Thyroid gland (tissue), 4 donors: ENCODE measurements at regions not wholly inside any gene's neighbourhood (a gene's known extent, or its start where the extent isn't known, plus 50 kb on each side); places are given as distances from the start of the nearest gene placed in this dataset.

Experiments
- DNase-seq, 2 donors: peaks; one replicate each; pipeline ENCODE4 v3.0.0-alpha.2; 2019
- H3K27ac ChIP-seq, 3 donors: fragments of 200-600 bp; sonication (generic); 1 replicate in 2 of 3; 2 replicates in 1 of 3; pipeline ENCODE4 v1.5.1; 2016 to 2019; ENCODE audit warnings: mild to moderate bottlenecking in 1 of 3, moderate library complexity in 1 of 3
- H3K27me3 ChIP-seq: fragments of 200-600 bp; sonication (generic); one replicate; pipeline ENCODE4 v1.5.1; 2019
- H3K36me3 ChIP-seq, 2 donors: fragments of 200-600 bp; sonication (generic); one replicate each; pipeline ENCODE4 v1.5.1; 2016 to 2019
- H3K4me1 ChIP-seq, 2 donors: fragments of 200-600 bp; sonication (generic); one replicate each; pipeline ENCODE4 v1.5.1; 2017 to 2019
- H3K4me3 ChIP-seq, 3 donors: fragments of 200-600 bp; sonication (generic); replicated peaks in 1 of 3; 1 replicate in 2 of 3; 2 replicates in 1 of 3; pipeline ENCODE4 v1.5.1; 2016; ENCODE audit warnings: mild to moderate bottlenecking in 1 of 3
- H3K9me3 ChIP-seq: fragments of 200-600 bp; sonication (generic); one replicate; pipeline ENCODE4 v1.5.1; 2017
- CTCF ChIP-seq, 6 experiments: fragments of 200-600 bp in 3 of 6; fragments of 450-650 bp in 3 of 6; sonication (generic) in 3 of 6; IDR thresholded peaks; one replicate each; pipeline ENCODE4 v1.5.1; 2016 to 2019; ENCODE audit warnings: antibody characterized with exemption in 6 of 6, mild to moderate bottlenecking in 2 of 6, inconsistent platforms in 1 of 6, moderate library complexity in 1 of 6
- POLR2A ChIP-seq, 2 donors: fragments of 450-650 bp; IDR thresholded peaks; one replicate each; pipeline ENCODE4 v1.6.1; 2017; ENCODE audit warnings: antibody characterized with exemption in 2 of 2, mild to moderate bottlenecking in 2 of 2, moderate library complexity in 1 of 2
- WGBS, 2 donors: methylation state at CpG; one replicate each; pipeline ENCODE4 v1.1.5; 2017; 5-methylcytosine and 5-hydroxymethylcytosine counted together
- intact Hi-C: fragments of 100-400 bp; cut with DNase I; formaldehyde crosslinking; loops from one replicate; pipeline ENCODE4 v1.15.1; 2023

- 60 to 67% methylated on average over 2 of the region's 2 CpGs for WGBS, 2 donors
- no peak for TF ChIP-seq CTCF (IDR thresholded peaks at IDR 0.05)
- TF ChIP-seq POLR2A (IDR thresholded peaks at IDR 0.05), result no peak
- intact Hi-C loops, result no loop called here
These were observed 1519.7 kb upstream of the TENM4 start for GRCh38 chr11:80960381-80961029.

GRCh38 chr11:80959751-80960150 is 1518.9 kb upstream of the TENM4 start:
- Histone ChIP-seq H3K27ac (no peak overlapping the region), H3K36me3 (no peaks in the 10 kb centered on the region), H3K4me3 (no peak overlapping the region), H3K9me3 (no peaks in the 10 kb centered on the region), H3K4me1 (no peaks in the 10 kb centered on the region), H3K27me3 (no peaks in the 10 kb centered on the region)
- no peak for TF ChIP-seq CTCF (IDR thresholded peaks at IDR 0.05)
- no peak for TF ChIP-seq POLR2A (IDR thresholded peaks at IDR 0.05)
- intact Hi-C loops, result no loop called here
- no peak for DNase-seq
- 88 to 98% methylated on average over 2 of the region's 2 CpGs for WGBS, 2 donors

More at GRCh38 chr11:80960381-80961029, 1519.7 kb upstream of the TENM4 start:
- Histone ChIP-seq H3K4me1 (no peaks in the 10 kb centered on the region), H3K27ac (no peak overlapping the region), H3K4me3 (no peak overlapping the region), H3K27me3 (no peaks in the 10 kb centered on the region), H3K36me3 (no peaks in the 10 kb centered on the region), H3K9me3 (no peaks in the 10 kb centered on the region)
- no peak for DNase-seq

GRCh38 chr11:80958987-80959386 is 1518.2 kb upstream of the TENM4 start:
- no peaks in the 10 kb centered on the region for H3K36me3 ChIP-seq
- no peak for DNase-seq
- no peaks in the 10 kb centered on the region for H3K4me1 ChIP-seq
- H3K27ac ChIP-seq, result no peak overlapping the region
- intact Hi-C loops, result no loop called here
- H3K27me3 ChIP-seq, result no peaks in the 10 kb centered on the region
- H3K9me3 ChIP-seq, result no peaks in the 10 kb centered on the region
- WGBS, 2 donors, result 80 to 85% methylated on average over 4 of the region's 4 CpGs
- TF ChIP-seq POLR2A (IDR thresholded peaks at IDR 0.05), result no peak
- no peak for TF ChIP-seq CTCF (IDR thresholded peaks at IDR 0.05)
- no peak overlapping the region for H3K4me3 ChIP-seq

GRCh38 chr11:80958361-80958760 is 1517.5 kb upstream of the TENM4 start:
- no peak for DNase-seq
- H3K27me3 ChIP-seq, result no peaks in the 10 kb centered on the region
- no peaks in the 10 kb centered on the region for H3K9me3 ChIP-seq
- no peaks in the 10 kb centered on the region for H3K36me3 ChIP-seq
- no peak for TF ChIP-seq POLR2A (IDR thresholded peaks at IDR 0.05)
- no peak for TF ChIP-seq CTCF (IDR thresholded peaks at IDR 0.05)
- H3K4me1 ChIP-seq, result no peaks in the 10 kb centered on the region
- WGBS, 2 donors, result 60 to 64% methylated on average over 2 of the region's 2 CpGs
- H3K4me3 ChIP-seq, result no peak overlapping the region
- H3K27ac ChIP-seq, result no peak overlapping the region
- intact Hi-C loops, result no loop called here

- Histone ChIP-seq H3K4me3 (no peak overlapping the region), H3K27ac (no peak overlapping the region), H3K27me3 (no peaks in the 10 kb centered on the region), H3K4me1 (no peaks in the 10 kb centered on the region), H3K9me3 (no peaks in the 10 kb centered on the region), H3K36me3 (no peaks in the 10 kb centered on the region)
- intact Hi-C loops, result no loop called here
- no peak for DNase-seq
- 79 to 83% methylated on average over 7 of the region's 7 CpGs for WGBS, 2 donors
- no peak for TF ChIP-seq POLR2A (IDR thresholded peaks at IDR 0.05)
These were observed 1514.8 kb upstream of the TENM4 start for GRCh38 chr11:80955588-80955987.
